Jurkat, Clone E6-1 (cell line): ENCODE measurements at regions not wholly inside any gene's neighbourhood (a gene's known extent, or its start where the extent isn't known, plus 50 kb on each side); places are given as distances from the start of the nearest gene placed in this dataset.

Experiments used
- DNase-seq: peaks from one replicate; pipeline ENCODE4 v3.0.0-alpha.2; 2011; ENCODE audit warnings: low read depth, low spot score
- H3K4me3 ChIP-seq: 2 replicates; pipeline ENCODE4 v1.5.1; 2011; ENCODE audit warnings: mild to moderate bottlenecking, low read length, control low read depth, moderate library complexity

- DNase-seq = no peak
- no peak overlapping the region for H3K4me3 ChIP-seq
These were observed 52.3 kb upstream of the ABCC9 start for GRCh38 chr12:21993438-21993981.

GRCh38 chr12:21992823-21993222 lies 51.6 kb upstream of the ABCC9 start:
- DNase-seq = peak; percentile 15
- H3K4me3 ChIP-seq = no peak overlapping the region

- no peak overlapping the region for H3K4me3 ChIP-seq
- no peak for DNase-seq
These were observed 50.3 kb upstream of the ABCC9 start for GRCh38 chr12:21991526-21991925.
